NT2/D1 (cell line): ENCODE measurements at regions not wholly inside any gene's neighbourhood (a gene's known extent, or its start where the extent isn't known, plus 50 kb on each side); places are given as distances from the start of the nearest gene placed in this dataset.

Experiments used
- SUZ12 ChIP-seq: IDR thresholded peaks from 2 replicates; pipeline ENCODE4 v1.6.1; 2011; ENCODE audit not compliant: insufficient read length, insufficient read depth; ENCODE audit errors: extremely low read depth
- YY1 ChIP-seq: IDR thresholded peaks from 2 replicates; pipeline ENCODE4 v1.6.1; 2011; ENCODE audit not compliant: insufficient read length, insufficient read depth
- ZNF274 ChIP-seq: IDR thresholded peaks from 2 replicates; pipeline ENCODE4 v1.6.1; 2011; ENCODE audit warnings: mild to moderate bottlenecking, low read depth, low read length

GRCh38 chrX:20742106-20742505 lies 475.4 kb upstream of the RPS6KA3 start:
- TF ChIP-seq ZNF274 (no peak), SUZ12 (no peak), YY1 (no peak)
